HG03039 (cell line): ENCODE measurements at regions not wholly inside any gene's neighbourhood (a gene's known extent, or its start where the extent isn't known, plus 50 kb on each side); places are given as distances from the start of the nearest gene placed in this dataset.
"Not testable (repeated sequence)": the region's sequence is repeated elsewhere in the genome, so short reads cannot be mapped to it uniquely, and the experiment has no call there.

ENCODE experiments used
- ATAC-seq: cut with Tn5 transposase; IDR thresholded peaks from one replicate; pipeline ENCODE4 v1.9.1; 2021; ENCODE audit warnings: mild to moderate bottlenecking, moderate library complexity; ENCODE audit not compliant: unreplicated experiment

DNA sequence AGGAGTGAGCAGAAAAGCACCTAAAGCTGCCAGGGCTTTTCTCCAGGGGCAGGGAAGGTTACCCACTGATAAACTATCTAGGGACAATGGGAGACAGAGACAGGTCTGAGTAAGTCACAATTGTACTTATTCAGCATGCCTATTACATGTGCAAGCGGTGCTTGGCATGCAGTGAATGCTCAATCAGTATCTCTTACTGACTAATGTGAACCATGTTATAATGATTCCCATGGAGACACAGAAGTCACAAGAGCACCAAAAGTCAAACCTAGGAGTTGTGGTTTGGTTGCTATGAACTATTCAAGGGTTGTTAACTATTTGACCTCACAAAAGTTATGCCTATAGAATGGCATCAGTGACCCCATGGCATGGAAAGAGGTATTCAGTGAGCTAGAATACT is 50.0 kb upstream of the RASGRP1 start:
- ATAC-seq: no peak

DNA sequence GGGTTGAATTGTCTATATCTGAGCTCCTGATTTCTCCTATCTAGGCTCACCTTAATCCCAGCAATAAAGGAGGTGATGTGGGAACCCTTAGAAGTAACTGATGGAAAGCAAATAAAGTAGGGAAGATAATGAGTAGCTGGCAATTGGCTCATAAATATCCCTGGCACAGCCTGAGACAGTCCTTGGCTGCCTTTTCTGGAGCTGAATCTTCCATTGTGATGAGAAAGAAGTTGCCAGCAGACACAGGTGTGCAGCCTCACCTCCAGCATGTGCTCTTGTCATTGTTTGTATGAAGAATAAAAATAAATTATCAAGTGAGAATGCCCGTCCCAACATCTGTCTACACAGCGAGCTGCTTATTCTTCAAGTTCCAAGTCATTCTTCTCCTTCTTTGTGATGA is 53.2 kb upstream of the RASGRP1 start:
- no peak for ATAC-seq

DNA sequence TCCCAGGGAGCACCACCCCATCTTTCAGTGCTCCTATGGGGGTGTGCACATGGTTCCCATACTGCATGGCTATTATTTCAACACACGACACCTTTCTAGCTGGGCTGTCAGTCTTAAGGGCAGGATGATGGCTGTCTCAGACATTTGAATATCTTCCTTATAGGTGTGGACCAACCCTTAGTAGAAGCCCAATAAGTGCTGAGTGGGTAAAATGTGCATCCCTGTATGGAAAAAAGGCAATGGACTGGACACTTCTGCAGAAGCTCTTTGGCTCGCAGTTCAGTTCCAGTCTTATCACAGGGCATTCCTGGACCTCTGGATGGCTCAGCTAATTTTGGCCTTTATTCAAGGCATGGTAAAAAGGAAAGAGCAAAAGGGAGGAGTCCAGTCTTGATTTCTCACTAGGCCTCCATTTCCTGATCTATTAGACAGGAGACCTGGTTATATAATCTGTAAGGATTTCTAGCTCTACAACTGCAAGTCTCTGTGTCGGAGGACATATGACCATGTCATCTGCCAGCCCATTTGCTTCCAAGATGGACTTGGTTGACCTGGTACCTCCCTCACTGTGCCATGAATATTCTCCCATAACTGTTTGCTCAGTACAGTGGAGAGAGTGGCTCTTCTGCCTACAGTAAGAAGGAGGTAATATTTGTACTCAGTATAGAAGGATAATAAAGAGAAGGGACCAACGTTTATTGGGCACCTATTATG is 53.8 kb upstream of the RASGRP1 start:
- ATAC-seq: no peak

DNA sequence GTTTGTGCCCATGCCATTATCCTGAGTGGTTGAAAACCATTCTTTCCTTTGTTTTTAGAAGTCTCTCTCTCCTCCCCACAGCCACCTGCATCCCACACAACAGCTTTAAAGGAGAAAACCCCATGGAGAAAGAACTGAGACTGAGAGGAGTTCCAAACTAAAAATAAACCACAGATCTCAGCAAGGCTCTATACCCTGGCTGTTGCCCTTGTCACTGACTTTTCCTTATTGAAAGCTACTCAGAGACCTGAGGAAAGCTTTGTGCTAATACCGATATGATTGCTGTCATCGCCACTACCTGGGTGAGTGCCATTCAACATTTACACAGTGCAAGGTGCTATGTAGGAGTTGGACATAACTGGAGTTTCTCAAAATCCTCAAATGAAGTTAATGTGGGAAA is 55.5 kb upstream of the RASGRP1 start:
- no peak for ATAC-seq

DNA sequence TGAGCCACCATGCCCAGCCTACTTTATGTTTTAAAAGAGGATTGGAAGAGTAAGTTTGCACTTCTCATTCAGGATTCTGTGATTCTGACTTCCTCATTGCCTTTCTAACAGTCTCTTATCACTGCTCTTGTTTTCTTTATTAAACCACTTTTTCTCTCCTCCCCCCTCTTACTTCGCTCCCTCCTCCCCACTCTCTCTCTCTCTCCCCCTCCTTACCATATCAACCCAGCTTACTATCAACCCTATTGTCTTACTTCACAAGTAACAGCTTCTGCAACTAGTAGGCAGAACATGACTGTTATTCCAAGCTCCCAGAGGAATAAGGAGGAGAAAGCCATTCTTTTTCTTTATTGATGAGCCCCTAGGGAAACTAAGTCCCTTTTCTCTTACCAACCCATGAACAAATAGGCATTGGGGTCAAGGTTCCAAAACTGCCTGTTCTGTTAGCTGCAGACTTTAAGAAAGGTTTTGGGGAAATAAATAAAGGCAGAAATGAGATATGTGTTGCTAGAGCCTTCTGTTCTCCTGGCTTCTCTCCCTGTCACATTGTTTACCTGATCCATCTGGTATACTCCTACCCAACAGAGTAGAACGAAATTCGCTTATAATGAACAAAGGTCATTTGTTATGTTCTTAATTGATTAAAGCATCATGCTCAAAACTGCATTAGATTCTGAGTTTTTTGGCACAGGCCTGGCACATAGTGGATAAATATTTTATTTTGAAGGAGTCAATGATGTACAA is 56.4 kb upstream of the RASGRP1 start:
- no peak for ATAC-seq

DNA sequence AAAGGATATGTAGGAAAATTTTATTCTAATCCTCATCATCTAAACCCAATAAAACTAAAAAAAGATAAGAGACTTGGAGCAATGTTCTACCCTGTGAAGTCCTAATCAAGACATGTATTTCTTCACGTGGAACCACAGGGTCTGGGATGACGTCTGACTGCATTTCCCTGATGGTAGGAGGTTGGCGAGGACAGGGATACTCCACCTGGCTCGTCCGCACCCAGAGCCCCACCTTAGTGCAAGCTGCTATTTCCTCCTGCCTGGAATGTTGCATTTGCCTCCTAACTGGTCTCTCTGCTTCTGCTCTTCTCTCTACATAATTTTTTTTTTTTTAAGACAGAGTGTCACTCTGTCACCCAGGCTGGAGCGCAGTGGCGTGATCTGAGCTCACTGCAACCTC is 57.7 kb upstream of the RASGRP1 start:
- no peak for ATAC-seq

DNA sequence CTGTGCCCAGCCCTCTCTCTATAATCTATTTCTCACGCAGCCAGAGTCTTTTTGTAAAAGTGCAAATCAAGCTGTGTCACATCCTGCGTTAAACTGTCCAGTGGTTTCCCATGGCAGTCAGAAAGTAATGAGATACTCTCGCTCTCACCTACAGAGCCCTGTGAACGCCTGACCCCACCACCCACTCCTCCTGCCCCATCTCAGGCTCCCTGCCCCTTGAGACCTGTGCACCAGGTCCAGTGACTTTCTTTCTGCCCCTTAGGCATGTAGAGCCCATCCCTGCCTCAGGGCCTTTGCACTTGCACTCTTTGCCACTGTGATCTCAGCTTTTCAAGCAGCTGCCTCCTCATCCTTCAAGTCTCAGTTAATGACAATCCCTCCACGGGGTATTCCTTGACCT is 58.3 kb upstream of the RASGRP1 start:
- ATAC-seq: no peak

DNA sequence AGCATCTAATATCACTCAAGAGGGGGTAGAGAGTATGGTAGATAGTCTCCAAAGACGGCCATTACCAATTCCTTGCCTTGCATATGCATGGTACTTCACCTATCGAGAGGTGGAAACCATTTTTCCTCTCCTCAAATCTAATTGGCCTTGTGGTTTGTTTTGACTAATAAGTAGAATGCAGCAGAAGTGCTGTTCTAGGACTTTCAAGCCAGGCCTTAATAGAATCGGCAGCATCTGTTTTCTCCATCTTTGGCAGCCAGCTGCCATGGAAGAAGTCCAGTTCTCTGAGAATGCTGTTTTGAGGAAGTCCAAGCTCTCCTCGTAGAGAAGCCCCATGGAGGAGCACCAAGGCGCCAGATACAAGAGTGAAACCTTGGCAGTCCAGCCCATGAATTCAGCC is 59.1 kb upstream of the RASGRP1 start:
- ATAC-seq: no peak

DNA sequence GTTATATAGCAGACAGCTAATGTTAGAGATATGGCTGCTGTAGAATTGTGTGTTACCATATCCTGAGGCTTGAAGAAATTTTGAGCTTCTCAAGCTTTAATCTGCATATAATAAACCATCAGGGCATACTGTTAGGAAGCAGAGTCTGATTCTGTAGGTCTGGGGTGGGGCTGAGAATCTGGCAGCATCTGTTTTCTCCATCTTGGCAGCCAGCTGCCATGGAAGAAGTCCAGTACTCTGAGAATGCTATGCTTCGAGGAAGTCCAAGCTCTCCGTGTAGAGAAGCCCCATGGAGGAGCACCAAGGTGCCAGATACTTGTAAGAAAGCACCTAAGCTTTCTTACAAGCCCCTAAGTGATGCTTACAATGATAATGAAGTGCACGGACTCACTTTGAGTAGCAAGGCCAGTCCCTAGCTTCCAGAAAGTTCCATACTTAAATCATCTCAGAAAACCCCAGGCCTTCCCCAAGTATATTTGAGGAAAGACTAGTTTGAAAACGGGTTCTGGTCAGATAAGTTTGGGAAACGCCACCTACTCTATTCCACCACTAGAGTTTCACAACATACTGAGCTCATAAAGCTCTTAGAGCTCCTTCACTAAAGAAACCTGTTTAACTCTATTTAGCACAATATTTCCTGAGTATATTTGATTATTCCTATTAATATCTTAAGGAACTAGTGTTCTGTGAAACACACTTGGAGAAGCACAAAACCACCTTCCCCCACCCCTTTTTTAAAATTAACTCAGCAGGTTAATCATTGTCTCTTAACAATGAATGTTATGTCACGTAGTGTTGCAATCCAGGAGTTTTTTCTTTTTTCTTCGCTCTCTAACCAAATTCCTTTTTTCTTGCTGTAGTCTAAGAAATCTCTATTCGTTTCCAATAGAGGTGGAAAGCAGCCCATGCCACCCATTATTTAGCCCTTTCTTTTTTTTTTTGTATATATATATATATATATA is 59.9 kb upstream of the RASGRP1 start:
- ATAC-seq: no peak

DNA sequence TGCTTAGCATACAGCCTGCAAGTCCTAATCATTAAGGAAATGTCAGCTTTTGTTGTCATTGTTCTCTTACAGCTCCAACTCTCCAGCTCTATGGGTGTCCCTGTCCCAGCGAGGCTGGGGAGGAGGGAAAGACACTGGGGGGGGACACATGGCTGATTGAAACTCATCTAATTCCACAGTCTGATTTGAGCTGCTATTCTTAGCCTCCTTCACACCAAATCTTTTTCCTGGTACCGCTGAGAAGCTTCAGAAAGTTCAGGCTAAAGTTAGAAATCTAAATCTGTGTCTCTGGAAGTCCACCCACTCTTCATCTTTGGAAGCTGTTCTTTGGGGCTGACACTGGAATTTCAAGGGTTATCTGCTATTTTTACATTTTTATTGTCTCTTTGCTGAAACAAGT is 61.3 kb upstream of the RASGRP1 start:
- no peak for ATAC-seq

DNA sequence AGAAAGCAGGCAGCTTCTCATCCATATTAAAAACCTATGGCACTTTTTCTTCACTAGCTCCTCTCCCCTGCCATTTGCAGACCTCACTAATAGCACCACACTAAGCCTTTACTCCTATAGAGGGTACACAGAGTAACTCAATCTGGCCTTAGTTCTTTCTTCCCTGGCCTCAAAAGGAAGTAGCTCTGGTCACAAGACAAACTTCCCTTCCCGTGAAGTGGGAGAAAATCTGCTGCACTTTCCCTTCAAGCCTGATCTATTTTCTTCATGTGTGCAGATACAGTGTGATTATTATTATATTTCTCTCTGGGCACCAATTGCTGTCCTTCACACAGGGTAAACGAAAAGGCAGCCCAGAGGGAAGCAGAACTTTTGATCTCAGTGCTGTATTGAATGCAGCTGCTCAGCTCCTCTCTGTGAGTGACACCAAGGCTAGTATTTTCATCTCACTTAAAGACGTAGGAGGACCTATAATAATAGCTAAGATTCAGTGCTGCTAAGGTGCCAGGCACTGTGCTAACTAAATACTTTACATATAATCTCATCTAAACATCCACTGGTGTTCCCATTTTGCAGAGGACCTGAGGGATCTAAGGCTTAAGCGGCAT is 61.9 kb upstream of the RASGRP1 start:
- ATAC-seq: no peak

DNA sequence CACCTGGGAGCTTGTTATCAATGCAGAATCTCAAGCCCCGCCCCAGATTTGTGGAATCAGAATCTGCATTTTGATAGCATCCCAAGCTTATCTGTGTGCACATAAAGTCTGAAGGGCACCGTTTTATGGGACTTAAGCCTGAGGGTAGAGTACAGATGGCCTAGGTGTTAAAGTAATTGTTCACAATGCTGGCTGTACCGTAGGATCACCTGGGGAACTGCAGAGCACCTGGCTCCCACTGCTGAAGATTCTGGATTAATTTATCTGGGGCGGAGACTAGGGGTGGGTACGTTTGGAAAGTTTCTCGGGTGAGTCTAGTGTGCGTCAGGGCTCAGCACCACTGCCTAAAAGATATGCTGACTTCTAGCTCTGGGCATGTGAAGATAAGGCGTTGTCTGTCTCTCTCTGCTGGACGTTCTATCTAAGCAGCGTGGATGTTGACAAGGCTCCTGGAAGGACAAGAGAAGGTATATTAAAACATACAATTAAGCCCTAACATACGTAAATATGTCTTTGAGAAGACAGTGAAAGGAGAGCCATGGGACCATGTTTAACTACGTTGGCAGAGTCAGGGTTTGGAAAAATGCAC is 63.2 kb upstream of the RASGRP1 start:
- ATAC-seq: no peak

DNA sequence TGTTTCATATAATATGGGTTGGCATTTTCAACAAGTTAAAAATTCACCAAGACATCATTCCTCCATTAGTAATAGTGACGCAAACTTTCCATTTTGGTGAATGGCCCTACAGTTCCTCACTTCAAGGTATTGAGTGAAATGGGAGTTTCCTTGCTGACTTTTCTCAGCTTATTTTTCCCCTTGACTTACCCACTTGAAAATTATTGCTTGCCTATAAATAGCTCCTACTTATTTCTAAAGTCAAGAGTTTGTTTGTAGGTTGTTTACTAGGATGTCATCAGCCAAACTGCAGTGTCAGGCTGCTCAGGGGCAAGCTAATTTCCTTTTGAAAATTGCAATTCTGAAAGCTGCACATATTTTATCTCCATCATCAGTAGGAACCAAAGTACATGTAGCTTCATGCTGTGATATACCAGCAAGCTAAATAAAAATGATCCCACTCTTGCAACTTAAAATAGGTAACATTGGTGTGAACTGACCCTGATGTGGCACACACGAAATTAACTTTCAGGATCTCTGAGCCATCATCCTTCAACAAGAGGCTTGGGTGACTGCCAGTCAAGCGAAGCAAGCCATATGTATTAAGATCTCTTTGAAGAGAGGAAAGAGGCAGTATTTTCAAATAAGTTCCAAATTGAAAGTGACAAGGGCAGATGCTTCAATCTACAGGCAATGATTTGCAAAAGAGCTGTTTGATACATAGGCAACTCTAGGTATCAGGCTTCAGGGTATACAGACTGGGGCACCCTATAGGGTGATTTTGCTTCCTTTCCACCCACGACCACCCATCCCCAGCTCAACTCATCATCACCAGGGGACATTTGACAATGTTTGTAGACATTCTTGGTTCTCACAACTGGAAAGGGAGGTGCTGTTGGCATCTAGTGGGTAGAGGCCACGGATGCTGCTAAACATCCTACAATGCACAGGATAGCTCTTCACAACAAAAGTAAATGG is 66.8 kb upstream of the RASGRP1 start:
- ATAC-seq: no peak

DNA sequence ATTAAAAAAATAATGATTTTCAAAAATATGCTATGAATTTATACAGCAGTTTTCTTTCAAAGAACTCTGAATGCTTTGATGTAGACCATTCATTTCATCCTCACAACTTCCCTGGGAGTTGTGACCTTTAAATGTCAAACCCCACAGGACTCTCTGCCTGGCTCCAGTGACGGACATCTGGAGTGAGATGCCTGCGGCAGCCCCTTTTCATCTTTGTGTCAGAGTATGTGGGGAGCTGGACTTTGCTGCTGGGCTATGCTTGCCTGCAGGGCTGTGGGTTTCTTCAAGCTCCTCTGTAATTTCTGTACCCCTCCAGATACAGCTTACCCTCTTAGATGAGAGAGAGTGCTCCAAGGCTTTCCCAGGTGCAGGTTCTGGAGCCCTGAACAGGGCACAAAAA is 70.6 kb upstream of the RASGRP1 start:
- ATAC-seq: no peak

DNA sequence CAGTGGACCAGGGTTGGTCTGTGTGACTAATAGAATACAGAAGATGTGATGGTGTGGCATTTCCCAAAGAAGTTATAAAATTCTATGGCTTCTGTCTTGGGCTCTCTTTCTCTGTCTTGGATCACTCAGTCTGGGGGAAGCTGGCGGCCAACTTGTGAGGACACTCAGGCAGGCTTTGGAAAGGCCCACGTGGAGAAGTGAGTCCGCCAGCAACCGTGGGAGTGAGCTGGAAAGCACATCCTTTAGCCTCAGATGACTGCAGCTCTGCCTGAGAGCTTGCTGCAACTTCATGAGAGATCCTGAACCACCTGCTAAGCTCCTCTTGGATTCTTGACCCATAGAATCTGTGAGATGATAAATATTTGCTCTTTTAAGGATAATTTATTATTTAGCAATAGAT is 72.0 kb upstream of the RASGRP1 start:
- ATAC-seq: no peak

DNA sequence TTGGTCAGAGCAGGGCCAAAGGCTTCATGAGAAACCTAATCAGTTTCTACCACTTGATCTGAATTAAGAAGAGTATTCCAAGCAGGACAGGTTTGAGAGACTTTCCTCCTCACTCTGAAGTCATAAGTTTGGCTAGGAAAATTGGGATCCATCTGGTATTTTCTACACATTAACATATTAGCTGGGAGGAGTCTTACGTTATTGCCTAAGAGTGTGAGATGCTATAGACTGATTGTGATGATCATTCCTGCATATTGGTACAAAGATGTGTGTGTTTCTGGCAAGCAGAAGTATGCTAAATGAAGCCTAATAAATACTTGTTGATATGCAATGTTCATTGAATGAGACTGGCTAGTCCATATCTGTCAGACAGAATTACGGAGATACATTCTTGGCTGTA is 73.5 kb upstream of the RASGRP1 start:
- no peak for ATAC-seq

DNA sequence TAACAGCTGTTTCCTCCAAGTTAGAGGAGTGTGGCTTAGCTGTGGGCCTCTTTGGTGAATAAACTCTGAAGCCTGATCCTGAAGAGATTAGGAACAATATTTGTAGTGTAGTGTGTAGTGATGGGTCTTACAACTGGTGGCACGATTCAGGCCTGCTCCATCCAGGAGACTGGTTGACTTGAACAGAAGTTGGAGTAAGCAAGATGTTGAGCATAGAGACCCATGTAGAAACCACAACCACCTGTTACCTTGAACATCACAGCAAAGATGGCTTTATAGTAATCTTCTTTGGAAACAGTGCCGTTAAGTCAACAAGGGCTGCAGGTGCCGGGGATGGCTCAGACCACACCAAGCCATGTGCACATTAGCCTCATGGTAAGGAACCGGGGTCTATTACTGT is 74.2 kb upstream of the RASGRP1 start:
- no peak for ATAC-seq

DNA sequence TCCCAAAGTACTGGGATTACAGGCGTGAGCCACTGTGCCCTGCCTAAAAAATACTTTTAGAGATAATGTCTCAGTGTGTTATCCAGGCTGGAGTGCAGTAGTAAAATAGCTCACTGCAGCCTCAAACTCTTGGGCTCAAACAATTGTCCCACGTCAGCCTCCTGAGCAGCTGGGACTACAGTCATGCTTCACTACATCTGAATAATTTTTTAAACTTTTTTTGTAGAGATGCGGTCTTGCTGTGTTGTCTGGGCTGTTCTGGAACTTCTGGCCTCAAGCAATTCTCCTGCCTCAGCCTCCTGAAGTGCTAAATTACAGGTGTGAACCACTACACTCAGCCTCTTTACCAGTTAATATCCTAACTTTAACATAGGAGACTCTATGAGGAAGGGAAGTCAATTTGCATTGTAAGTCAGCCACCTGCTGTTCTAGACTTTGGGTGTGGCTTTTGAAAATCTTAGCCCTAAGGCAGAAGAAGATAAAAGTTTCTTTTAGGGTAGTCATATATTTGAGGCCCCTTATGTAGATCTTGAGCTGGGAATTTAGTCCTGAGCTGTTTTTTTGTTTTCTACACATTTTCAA is 78.2 kb upstream of the RASGRP1 start:
- no peak for ATAC-seq

DNA sequence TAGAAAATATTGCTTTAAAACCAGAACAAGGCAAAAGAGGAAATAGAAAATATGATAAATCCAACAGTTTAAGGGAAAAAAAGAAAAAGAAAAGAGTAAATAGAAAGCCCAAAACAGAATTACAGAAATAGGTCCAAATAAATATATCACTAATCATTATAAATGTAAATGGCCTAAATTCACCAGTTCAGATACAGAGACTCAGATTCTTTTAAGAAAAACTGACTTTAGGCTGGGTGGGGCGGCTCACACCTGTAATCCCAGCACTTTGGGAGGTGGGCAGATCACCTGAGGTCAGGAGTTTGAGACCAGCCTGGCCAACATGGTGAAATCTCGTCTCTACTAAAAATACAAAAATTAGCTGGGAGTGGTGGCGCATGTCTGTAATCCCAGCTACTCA is 79.7 kb upstream of the RASGRP1 start:
- ATAC-seq: not testable (repeated sequence)
